ENCODE measurements at regions not wholly inside any gene's neighbourhood (a gene's known extent, or its start where the extent isn't known, plus 50 kb on each side); places are given as distances from the start of the nearest gene placed in this dataset.

- DNase-seq (ENCODE audit: low read depth, low spot score): no peak
- CTCF ChIA-PET: no interaction called here
- no peaks in the 10 kb centered on the region for H3K9me3 ChIP-seq (ENCODE audit: control insufficient read depth in 1 of 2, insufficient read depth in 1 of 2, low read depth in 1 of 2, low read length in 2 of 2)
- no peaks in the 10 kb centered on the region for H3K4me1 ChIP-seq (ENCODE audit: control insufficient read depth in 1 of 2, insufficient read depth in 2 of 2, low read length in 2 of 2)
- no peak overlapping the region for H3K4me3 ChIP-seq (replicated peaks in 1 of 2; ENCODE audit: low read depth in 1 of 2, low read length in 2 of 2)
- H3K27me3 ChIP-seq (ENCODE audit: insufficient read depth, low read length): peaks cover 9% of the 10 kb centered on the region; the same call in 1 of the 2 replicates
- ATAC-seq: no peak
- H3K9ac ChIP-seq (ENCODE audit: low read length): no peak overlapping the region
- intact Hi-C loops (cut with micrococcal nuclease): no loop called here
- TF ChIP-seq ZFX (IDR thresholded peaks at IDR 0.05): no peak
- TF ChIP-seq FOSL1 (IDR thresholded peaks at IDR 0.05; ENCODE audit: low read depth): no peak
- TF ChIP-seq YY1 (IDR thresholded peaks at IDR 0.05; ENCODE audit: extremely low read depth, insufficient replicate concordance, low read depth, low read length): no peak
- no peak for TF ChIP-seq ZNF274 (IDR thresholded peaks at IDR 0.05; ENCODE audit: low read depth, low read length)
- TF ChIP-seq SP1 (IDR thresholded peaks at IDR 0.05; ENCODE audit: low read depth): no peak
- no peak for TF ChIP-seq POLR2A (IDR thresholded peaks at IDR 0.05; ENCODE audit: borderline replicate concordance, extremely low read depth, insufficient read depth, insufficient read length)
- no peak for TF ChIP-seq EZH2phosphoT487 (IDR thresholded peaks at IDR 0.05; ENCODE audit: borderline replicate concordance)
- no peak for TF ChIP-seq RAD21 (IDR thresholded peaks at IDR 0.05; ENCODE audit: low read depth)
- H3K27ac ChIP-seq (ENCODE audit: low read depth, low read length): no peak overlapping the region
- no peak overlapping the region for H3K4me2 ChIP-seq (ENCODE audit: low read length)
- H3K36me3 ChIP-seq (ENCODE audit: control insufficient read depth in 1 of 2, insufficient read depth in 2 of 2, low read length in 2 of 2): no peaks in the 10 kb centered on the region
- BruUV-seq (replicated peaks): no TSS peak
- POLR2A ChIA-PET: no interaction called here
- H2AFZ ChIP-seq (ENCODE audit: low read depth, low read length, poor library complexity, severe bottlenecking): no peak overlapping the region
- H3K79me2 ChIP-seq (ENCODE audit: insufficient read depth, low read length): no peaks in the 10 kb centered on the region
- H3K9me2 ChIP-seq (ENCODE audit: insufficient read depth): no peaks in the 10 kb centered on the region
- no peaks in the 10 kb centered on the region for H4K20me1 ChIP-seq (ENCODE audit: insufficient read depth)
- RAD21 ChIA-PET (ENCODE audit: low non-redundant PET in 1 of 2, low total read pairs in 2 of 2, uncharacterized antibody in 2 of 2, unreplicated experiment in 2 of 2): no interaction called here
Measured at GRCh38 chr1:34283142-34283541, 106.4 kb downstream of the C1orf94 start.

GRCh38 chr1:34286511-34286910, 109.8 kb downstream of the C1orf94 start:
- H2AFZ ChIP-seq (ENCODE audit: low read depth, low read length, poor library complexity, severe bottlenecking): no peak overlapping the region
- BruUV-seq (replicated peaks): no TSS peak
- ChIA-PET CTCF (no interaction called here), RAD21 (ENCODE audit: low non-redundant PET in 1 of 2, low total read pairs in 2 of 2, uncharacterized antibody in 2 of 2, unreplicated experiment in 2 of 2) (no interaction called here), POLR2A (no interaction called here)
- no peaks in the 10 kb centered on the region for H3K79me2 ChIP-seq (ENCODE audit: insufficient read depth, low read length)
- intact Hi-C loops (cut with micrococcal nuclease): no loop called here
- H3K9ac ChIP-seq (ENCODE audit: low read length): no peak overlapping the region
- DNase-seq (ENCODE audit: low read depth, low spot score): no peak
- H3K4me3 ChIP-seq (replicated peaks in 1 of 2; ENCODE audit: low read depth in 1 of 2, low read length in 2 of 2): no peak overlapping the region
- H3K27me3 ChIP-seq (ENCODE audit: insufficient read depth, low read length): peaks cover 28% of the 10 kb centered on the region; the same call in 1 of the 2 replicates
- no peaks in the 10 kb centered on the region for H3K9me2 ChIP-seq (ENCODE audit: insufficient read depth)
- ATAC-seq: no peak
- H4K20me1 ChIP-seq (ENCODE audit: insufficient read depth): no peaks in the 10 kb centered on the region
- H3K4me2 ChIP-seq (ENCODE audit: low read length): no peak overlapping the region
- H3K4me1 ChIP-seq (ENCODE audit: control insufficient read depth in 1 of 2, insufficient read depth in 2 of 2, low read length in 2 of 2): no peaks in the 10 kb centered on the region
- H3K9me3 ChIP-seq (ENCODE audit: control insufficient read depth in 1 of 2, insufficient read depth in 1 of 2, low read depth in 1 of 2, low read length in 2 of 2): no peaks in the 10 kb centered on the region
- TF ChIP-seq ELF1 (IDR thresholded peaks at IDR 0.05; ENCODE audit: borderline replicate concordance, low read depth) (no peak), ZFX (IDR thresholded peaks at IDR 0.05) (no peak), POLR2AphosphoS5 (IDR thresholded peaks at IDR 0.05; ENCODE audit: low read depth, low read length) (no peak), EZH2phosphoT487 (IDR thresholded peaks at IDR 0.05; ENCODE audit: borderline replicate concordance) (no peak), SIN3A (IDR thresholded peaks at IDR 0.05; ENCODE audit: low read depth) (no peak), SP1 (IDR thresholded peaks at IDR 0.05; ENCODE audit: low read depth) (no peak)
- TF ChIP-seq, protein P1, sequence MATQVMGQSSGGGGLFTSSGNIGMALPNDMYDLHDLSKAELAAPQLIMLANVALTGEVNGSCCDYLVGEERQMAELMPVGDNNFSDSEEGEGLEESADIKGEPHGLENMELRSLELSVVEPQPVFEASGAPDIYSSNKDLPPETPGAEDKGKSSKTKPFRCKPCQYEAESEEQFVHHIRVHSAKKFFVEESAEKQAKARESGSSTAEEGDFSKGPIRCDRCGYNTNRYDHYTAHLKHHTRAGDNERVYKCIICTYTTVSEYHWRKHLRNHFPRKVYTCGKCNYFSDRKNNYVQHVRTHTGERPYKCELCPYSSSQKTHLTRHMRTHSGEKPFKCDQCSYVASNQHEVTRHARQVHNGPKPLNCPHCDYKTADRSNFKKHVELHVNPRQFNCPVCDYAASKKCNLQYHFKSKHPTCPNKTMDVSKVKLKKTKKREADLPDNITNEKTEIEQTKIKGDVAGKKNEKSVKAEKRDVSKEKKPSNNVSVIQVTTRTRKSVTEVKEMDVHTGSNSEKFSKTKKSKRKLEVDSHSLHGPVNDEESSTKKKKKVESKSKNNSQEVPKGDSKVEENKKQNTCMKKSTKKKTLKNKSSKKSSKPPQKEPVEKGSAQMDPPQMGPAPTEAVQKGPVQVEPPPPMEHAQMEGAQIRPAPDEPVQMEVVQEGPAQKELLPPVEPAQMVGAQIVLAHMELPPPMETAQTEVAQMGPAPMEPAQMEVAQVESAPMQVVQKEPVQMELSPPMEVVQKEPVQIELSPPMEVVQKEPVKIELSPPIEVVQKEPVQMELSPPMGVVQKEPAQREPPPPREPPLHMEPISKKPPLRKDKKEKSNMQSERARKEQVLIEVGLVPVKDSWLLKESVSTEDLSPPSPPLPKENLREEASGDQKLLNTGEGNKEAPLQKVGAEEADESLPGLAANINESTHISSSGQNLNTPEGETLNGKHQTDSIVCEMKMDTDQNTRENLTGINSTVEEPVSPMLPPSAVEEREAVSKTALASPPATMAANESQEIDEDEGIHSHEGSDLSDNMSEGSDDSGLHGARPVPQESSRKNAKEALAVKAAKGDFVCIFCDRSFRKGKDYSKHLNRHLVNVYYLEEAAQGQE (IDR thresholded peaks at IDR 0.05; ENCODE audit: low read depth): no peak
- H3K36me3 ChIP-seq (ENCODE audit: control insufficient read depth in 1 of 2, insufficient read depth in 2 of 2, low read length in 2 of 2): no peaks in the 10 kb centered on the region
- no peak overlapping the region for H3K27ac ChIP-seq (ENCODE audit: low read depth, low read length)

Measured in HCT116 (cell line).